HG03378 (cell line): ENCODE measurements at regions not wholly inside any gene's neighbourhood (a gene's known extent, or its start where the extent isn't known, plus 50 kb on each side); places are given as distances from the start of the nearest gene placed in this dataset.
"Not testable (repeated sequence)": the region's sequence is repeated elsewhere in the genome, so short reads cannot be mapped to it uniquely, and the experiment has no call there.

Source experiments
- ATAC-seq: cut with Tn5 transposase; IDR thresholded peaks from one replicate; pipeline ENCODE4 v1.9.1; 2021; ENCODE audit warnings: mild to moderate bottlenecking, moderate library complexity; ENCODE audit not compliant: unreplicated experiment

DNA sequence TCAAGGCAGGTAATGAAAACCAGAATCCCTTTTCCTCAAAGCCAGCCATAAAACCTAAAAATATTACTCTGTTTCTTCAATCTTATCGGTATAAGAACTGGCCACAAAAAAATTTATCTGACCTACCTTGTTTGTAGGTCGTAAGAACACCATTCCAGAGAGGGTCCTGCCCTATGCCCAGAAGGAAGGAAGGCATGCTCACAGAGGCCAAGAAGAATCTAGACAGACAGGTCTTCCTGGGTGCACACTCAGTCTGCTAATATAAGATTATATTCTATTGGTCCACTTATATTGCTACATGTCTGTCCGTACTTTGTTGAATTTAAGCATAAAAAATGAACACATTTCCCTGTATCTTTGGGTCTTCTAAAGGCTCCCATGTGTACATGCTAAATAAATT is 2136.1 kb upstream of the PCDH20 start:
- ATAC-seq = no peak

DNA sequence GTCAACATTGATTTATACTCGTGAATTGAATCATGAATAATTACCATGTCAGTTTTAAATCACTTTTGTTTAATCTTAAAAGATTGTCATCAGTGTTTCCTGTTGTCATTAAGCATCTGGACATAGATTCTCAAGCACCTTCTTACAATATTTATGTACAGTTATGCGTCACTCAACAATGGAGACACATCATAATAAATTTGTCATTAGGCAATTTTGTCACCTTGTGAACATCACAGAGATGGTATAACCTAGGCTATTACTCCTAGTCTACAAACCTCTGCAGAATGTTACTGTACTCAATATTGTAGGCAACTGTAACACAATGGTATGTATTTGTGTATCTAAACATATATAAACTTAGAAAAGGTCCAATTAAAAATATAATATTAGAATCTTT is 2130.9 kb upstream of the PCDH20 start:
- no peak for ATAC-seq

DNA sequence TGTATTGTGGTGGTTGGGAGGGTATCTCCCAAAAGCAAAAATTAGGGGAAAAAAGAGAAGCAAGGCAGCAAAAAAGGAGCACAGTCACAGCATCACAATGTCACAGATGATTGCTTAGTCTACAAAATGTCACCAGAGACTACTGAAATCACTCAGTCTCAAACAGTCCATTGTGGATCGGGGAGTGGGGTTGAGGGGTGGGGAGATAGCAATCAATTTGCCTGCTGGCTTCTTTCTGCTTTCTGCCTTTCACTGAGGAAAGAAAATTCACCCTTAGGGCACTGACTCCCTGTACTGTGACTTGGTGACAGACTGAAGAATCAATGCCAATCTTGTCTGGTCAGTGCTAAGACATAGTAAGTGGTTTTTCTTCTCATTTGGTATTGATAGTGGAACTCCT is 2127.1 kb upstream of the PCDH20 start:
- no peak for ATAC-seq

GRCh38 chr13:63541336-63541735 is 2125.7 kb upstream of the PCDH20 start:
- ATAC-seq = no peak

- no peak for ATAC-seq
Measured at GRCh38 chr13:63540061-63540460, 2124.4 kb upstream of the PCDH20 start.

DNA sequence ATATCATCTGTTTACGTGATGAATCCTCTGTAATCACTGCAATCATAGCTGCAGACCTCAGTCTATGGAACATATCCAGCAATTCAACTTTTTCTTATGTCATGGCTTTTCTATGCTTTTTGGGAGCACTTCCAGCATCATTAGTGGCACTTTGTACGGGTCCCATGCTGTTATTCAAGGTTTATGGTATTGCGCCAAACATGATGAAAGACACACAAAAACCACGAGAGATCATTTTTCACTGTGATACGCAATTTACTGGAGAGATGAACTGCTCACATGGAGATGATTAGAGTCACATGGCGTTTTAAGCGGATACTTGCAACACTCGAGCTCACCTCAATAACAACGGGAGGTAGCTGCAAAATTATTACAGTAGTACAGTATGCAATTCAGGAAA is 2101.7 kb upstream of the PCDH20 start:
- ATAC-seq = no peak

- ATAC-seq = no peak
Measured at GRCh38 chr13:63516124-63516523, 2100.5 kb upstream of the PCDH20 start.

DNA sequence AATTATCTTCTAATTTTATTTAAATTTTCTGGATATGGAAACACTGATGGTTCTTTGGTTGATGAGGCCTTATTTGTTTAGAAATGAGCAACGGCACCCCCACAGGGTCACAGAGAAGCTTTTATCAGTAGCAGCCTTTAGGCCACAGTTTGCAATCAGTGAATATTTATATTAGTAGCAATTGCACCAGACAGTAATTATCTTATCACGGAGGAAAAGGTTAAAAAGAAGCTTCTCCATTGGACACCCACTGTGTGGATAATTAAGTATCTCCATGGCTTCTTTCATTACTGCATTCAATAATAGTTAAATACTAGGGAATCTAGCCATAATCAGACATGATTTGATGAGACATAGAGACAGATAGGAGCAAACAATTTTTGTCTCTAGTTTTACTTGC is 2099.2 kb upstream of the PCDH20 start:
- ATAC-seq = no peak

GRCh38 chr13:63512095-63512494 is 2096.4 kb upstream of the PCDH20 start:
- no peak for ATAC-seq

DNA sequence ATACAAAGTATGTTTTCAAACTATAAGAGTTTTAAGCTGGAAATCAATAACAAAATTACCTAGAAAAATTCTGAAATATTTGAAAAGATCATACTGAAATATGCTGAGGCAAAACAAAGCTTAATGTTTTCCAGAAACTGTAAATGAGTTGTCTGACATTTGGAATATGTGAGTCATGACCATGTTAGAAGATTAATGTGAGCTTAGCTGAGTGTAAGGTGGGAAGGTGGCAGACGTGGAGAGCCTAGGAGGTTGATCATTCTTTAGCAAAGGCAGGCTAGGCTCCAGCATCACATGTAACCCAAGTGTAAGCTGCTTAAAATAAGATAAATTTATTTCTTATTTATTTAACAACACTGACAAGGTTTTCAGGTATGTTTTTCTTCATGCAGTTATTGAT is 2086.1 kb upstream of the PCDH20 start:
- ATAC-seq = no peak

- no peak for ATAC-seq
Measured at GRCh38 chr13:63497601-63498000, 2082.0 kb upstream of the PCDH20 start.

GRCh38 chr13:63492604-63493003 is 2077.0 kb upstream of the PCDH20 start:
- ATAC-seq = no peak

GRCh38 chr13:63490149-63490548 is 2074.5 kb upstream of the PCDH20 start:
- no peak for ATAC-seq

DNA sequence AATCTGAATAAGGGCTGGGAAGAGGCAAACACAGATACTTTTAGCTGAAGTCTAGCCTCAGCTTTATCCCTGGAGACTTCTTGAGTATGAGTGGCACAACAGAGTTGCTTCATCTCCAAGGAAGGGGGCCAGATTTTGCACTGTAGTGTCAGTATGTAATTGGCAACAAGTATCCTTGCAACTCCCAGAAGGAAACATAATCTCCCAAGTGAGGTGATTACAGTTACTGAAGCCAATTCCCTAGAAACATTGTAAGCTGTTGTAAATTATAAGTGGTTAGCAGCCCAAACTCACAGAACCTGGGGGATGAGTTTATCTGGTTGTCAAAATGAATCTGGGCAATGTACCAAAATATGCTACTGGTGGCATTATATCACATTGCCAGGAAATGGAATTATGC is 2065.7 kb upstream of the PCDH20 start:
- ATAC-seq = no peak

- no peak for ATAC-seq
Measured at GRCh38 chr13:63472711-63473110, 2057.1 kb upstream of the PCDH20 start.

- peak; percentile 65 for ATAC-seq
Measured at GRCh38 chr13:63463782-63464610, 2048.3 kb upstream of the PCDH20 start.

- no peak for ATAC-seq
Measured at GRCh38 chr13:63460462-63461090, 2044.9 kb upstream of the PCDH20 start.

- no peak for ATAC-seq
Measured at GRCh38 chr13:63457186-63457585, 2041.5 kb upstream of the PCDH20 start.

DNA sequence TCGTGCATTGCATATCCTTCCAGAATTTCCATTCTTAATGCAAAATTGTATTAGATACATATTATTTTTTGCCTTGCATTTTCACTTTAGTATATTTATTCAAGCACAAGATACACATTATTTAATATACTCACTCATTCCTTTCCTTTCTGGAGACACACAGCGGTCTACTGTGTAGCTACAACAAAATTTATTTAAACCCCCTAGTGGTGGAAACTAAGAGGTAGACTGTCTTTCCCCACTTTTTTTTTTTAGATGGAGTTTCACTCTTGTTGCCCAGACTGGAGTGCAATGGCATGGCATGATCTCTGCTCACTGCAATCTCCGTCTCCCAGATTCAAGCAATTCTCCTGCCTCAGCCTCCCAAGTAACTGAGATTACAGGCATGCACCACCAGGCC is 2040.3 kb upstream of the PCDH20 start:
- no peak for ATAC-seq

GRCh38 chr13:63449550-63449949 is 2033.9 kb upstream of the PCDH20 start:
- no peak for ATAC-seq

DNA sequence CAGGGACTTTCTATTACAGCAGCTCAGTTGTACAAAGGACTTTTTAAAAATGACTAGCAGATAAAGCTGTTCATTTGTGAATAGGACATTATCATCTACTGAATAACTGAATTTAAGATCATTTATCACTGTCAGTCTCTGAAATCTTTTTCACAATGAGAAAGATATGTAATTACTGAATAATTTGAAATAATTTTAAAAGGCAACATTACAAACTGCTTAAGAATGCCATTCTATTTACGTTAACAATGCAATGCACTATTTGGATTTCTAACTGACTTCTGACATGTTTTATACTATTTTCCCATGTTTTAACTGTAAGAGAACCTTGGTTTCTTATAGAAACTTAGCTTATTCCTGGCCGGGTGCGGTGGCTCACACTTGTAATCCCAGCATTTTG is 2033.0 kb upstream of the PCDH20 start:
- ATAC-seq = no peak

GRCh38 chr13:63446329-63446728 is 2030.7 kb upstream of the PCDH20 start:
- ATAC-seq = no peak

- ATAC-seq = not testable (repeated sequence)
Measured at GRCh38 chr13:63444225-63444624, 2028.6 kb upstream of the PCDH20 start.
